NCI-H526 treated with DMSO at 0.1 percent for 48 hours (cell line): ENCODE measurements at regions not wholly inside any gene's neighbourhood (a gene's known extent, or its start where the extent isn't known, plus 50 kb on each side); places are given as distances from the start of the nearest gene placed in this dataset.

Experiments
- DNase-seq: peaks from one replicate; lab custom pipeline; 2025; lab: John Stamatoyannopoulos, UW

- no peak for DNase-seq
These were observed 102.5 kb upstream of the RGS4 start for GRCh38 chr1:162966613-162967012.

- no peak for DNase-seq
These were observed 103.9 kb upstream of the CCDC190 start for GRCh38 chr1:162964901-162965300.

GRCh38 chr1:162956922-162957321 lies 95.9 kb upstream of the CCDC190 start:
- DNase-seq = no peak

- DNase-seq = no peak
These were observed 93.8 kb upstream of the CCDC190 start for GRCh38 chr1:162954824-162955223.

GRCh38 chr1:162952956-162953355 lies 92.0 kb upstream of the CCDC190 start:
- no peak for DNase-seq

- DNase-seq = no peak
These were observed 90.8 kb upstream of the CCDC190 start for GRCh38 chr1:162951553-162952315.

GRCh38 chr1:162950187-162950586 lies 89.2 kb upstream of the CCDC190 start:
- no peak for DNase-seq

GRCh38 chr1:162946701-162947100 lies 85.7 kb upstream of the CCDC190 start:
- no peak for DNase-seq

- peak; percentile 17 for DNase-seq
These were observed 84.1 kb upstream of the CCDC190 start for GRCh38 chr1:162944974-162945674.

- no peak for DNase-seq
These were observed 82.6 kb upstream of the CCDC190 start for GRCh38 chr1:162943622-162944021.

GRCh38 chr1:162942916-162943559 lies 82.1 kb upstream of the CCDC190 start:
- no peak for DNase-seq

- no peak for DNase-seq
These were observed 80.0 kb upstream of the CCDC190 start for GRCh38 chr1:162941024-162941423.

- DNase-seq = peak; percentile 40
These were observed 78.1 kb upstream of the CCDC190 start for GRCh38 chr1:162939035-162939434.

GRCh38 chr1:162937716-162938395 lies 76.9 kb upstream of the CCDC190 start:
- DNase-seq = no peak

GRCh38 chr1:162930976-162931560 lies 70.1 kb upstream of the CCDC190 start:
- DNase-seq = no peak

- DNase-seq = no peak
These were observed 69.6 kb upstream of the CCDC190 start for GRCh38 chr1:162930532-162930931.

GRCh38 chr1:162929177-162929576 lies 68.2 kb upstream of the CCDC190 start:
- DNase-seq = no peak

GRCh38 chr1:162928141-162928540 lies 67.2 kb upstream of the CCDC190 start:
- DNase-seq = no peak

- DNase-seq = no peak
These were observed 66.4 kb upstream of the CCDC190 start for GRCh38 chr1:162927421-162927820.

- DNase-seq = no peak
These were observed 65.9 kb upstream of the CCDC190 start for GRCh38 chr1:162926906-162927305.

- DNase-seq = no peak
These were observed 63.2 kb upstream of the CCDC190 start for GRCh38 chr1:162924179-162924578.

- DNase-seq = no peak
These were observed 61.2 kb upstream of the CCDC190 start for GRCh38 chr1:162922201-162922600.
